ENCODE measurements at regions not wholly inside any gene's neighbourhood (a gene's known extent, or its start where the extent isn't known, plus 50 kb on each side); places are given as distances from the start of the nearest gene placed in this dataset.

DNA sequence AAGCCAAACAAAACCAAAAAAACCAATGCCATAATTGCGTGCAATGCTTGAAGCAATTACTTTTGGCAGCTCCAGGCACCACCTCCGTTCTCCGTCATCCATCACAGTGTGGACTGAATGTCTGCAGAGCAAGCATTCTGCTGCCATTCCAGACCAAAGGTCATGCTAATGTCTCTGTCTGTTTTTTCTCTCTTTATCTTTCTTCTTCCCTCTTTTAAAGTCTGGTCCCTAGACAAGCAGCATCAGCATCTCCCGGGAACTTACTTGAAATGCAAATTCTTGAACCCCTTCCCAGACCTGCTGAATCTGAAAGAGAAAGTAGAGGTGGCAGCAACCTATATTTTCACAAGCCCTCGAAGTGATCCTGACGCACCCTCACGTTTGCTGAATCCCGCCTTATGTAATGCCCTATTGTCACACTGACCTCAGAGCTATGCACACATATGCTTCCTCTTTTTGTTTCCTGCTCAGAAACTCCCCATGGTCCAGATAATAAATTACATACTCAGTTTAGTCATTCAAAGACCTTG lies 297.3 kb upstream of the PROK2 start:
- H3K4me3 ChIP-seq (ENCODE audit: low read depth, low read length) = no peak overlapping the region
- TF ChIP-seq, protein P1, sequence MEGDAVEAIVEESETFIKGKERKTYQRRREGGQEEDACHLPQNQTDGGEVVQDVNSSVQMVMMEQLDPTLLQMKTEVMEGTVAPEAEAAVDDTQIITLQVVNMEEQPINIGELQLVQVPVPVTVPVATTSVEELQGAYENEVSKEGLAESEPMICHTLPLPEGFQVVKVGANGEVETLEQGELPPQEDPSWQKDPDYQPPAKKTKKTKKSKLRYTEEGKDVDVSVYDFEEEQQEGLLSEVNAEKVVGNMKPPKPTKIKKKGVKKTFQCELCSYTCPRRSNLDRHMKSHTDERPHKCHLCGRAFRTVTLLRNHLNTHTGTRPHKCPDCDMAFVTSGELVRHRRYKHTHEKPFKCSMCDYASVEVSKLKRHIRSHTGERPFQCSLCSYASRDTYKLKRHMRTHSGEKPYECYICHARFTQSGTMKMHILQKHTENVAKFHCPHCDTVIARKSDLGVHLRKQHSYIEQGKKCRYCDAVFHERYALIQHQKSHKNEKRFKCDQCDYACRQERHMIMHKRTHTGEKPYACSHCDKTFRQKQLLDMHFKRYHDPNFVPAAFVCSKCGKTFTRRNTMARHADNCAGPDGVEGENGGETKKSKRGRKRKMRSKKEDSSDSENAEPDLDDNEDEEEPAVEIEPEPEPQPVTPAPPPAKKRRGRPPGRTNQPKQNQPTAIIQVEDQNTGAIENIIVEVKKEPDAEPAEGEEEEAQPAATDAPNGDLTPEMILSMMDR (IDR thresholded peaks at IDR 0.05; ENCODE audit: borderline replicate concordance, insufficient read depth, low read depth, low read length) = no peak

DNA sequence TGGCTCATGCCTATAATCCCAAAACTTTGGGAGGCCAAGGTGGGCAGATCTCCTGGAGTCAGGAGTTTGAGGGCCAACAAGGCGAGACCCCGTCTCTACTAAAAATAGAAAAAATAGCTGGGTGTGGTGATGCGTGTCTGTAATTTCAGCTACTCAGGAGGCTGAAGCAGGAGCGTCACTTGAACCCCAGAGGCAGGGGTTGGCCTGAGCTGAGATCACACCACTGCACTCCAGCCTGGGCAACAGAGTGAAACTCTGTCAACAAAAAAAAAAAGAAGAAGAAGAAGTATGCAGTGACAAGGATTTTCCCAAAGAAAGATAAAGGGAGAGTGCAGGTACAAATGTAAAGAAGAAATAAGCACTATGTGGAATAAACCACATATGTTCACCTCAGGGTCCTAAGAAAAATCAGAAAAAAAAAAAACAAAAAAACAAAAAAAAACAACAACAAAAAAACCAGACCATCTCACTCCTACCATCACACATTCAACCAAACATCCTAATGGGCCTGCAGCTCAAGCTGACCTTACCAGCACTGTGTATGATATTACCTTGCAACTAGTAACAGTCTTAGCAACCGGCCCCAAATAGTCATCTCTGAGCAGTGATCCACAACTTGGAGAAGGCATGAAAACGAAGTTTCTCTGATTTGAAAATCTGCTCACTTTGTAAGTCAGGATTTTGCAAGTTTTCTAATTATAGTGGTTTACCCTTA lies 296.7 kb upstream of the PROK2 start:
- no peak overlapping the region for H3K4me3 ChIP-seq (ENCODE audit: low read depth, low read length)
- TF ChIP-seq, protein P1 (IDR thresholded peaks at IDR 0.05; ENCODE audit: borderline replicate concordance, insufficient read depth, low read depth, low read length) = no peak

DNA sequence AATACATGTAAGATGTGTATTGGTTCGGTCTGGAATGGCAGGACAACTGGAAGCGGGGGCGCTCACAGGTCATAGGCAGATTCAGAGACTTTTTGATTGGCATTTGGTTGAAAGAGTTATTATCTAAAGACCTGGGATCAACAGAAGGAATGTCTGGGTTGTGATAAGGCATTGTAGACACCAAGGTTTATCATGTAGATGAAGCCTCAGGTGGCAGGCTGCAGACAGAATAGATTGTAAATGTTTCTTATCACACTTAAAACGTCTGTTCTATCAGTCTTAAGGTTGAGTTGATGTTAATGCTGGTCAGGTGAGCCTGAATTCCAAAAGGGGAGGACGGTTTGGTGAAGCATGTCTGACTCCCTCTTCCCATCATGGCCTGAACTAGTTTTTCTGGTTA lies 295.9 kb upstream of the PROK2 start:
- TF ChIP-seq, protein P1 (IDR thresholded peaks at IDR 0.05; ENCODE audit: borderline replicate concordance, insufficient read depth, low read depth, low read length) = no peak
- no peak overlapping the region for H3K4me3 ChIP-seq (ENCODE audit: low read depth, low read length)

DNA sequence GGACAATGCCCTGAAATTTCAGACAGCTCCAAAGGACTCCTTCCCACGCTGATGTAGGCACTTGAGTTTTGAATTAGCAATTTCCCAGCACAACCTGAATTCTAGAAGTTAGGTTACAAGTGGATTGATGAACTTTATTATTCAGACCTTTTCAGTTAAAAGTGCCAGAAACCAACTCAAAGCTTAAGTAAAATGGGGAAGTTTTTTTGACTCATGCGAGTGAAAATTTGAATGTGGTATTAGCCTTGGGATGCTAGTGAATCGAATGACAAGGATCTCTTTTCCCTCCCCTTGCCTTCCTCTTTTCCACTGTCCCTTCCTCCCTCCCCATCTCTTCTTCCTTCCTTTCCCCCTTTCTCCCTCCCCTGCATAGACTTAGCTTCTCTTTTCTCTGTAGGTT lies 295.1 kb upstream of the PROK2 start:
- no peak overlapping the region for H3K4me3 ChIP-seq (ENCODE audit: low read depth, low read length)
- TF ChIP-seq, protein P1 (IDR thresholded peaks at IDR 0.05; ENCODE audit: borderline replicate concordance, insufficient read depth, low read depth, low read length) = no peak

DNA sequence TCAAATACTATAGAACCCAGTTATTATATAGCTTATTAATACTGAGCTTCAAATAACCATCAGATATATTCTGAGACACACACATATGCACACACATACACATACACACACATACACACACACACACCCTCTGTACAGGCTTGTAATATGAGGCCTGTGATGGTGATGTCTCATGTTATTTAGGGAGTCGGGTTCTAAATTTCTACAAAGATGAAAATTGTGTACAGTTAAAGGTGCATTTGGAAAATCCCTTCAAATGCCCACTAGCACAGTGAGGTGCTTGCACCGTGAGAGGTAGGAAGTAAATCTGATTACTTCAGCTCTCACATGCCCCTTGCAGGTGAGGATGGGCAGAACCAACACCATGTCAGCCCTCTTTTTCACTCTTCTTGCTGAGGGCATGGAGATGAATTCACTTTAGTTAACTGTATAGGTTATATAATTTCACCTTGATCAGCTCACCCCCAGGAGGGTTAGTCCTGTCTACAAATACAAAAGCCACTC lies 294.5 kb upstream of the PROK2 start:
- TF ChIP-seq, protein P1 (IDR thresholded peaks at IDR 0.05; ENCODE audit: borderline replicate concordance, insufficient read depth, low read depth, low read length) = peak; percentile 6; the same call in 1 of the 2 replicates
- no peak overlapping the region for H3K4me3 ChIP-seq (ENCODE audit: low read depth, low read length)

DNA sequence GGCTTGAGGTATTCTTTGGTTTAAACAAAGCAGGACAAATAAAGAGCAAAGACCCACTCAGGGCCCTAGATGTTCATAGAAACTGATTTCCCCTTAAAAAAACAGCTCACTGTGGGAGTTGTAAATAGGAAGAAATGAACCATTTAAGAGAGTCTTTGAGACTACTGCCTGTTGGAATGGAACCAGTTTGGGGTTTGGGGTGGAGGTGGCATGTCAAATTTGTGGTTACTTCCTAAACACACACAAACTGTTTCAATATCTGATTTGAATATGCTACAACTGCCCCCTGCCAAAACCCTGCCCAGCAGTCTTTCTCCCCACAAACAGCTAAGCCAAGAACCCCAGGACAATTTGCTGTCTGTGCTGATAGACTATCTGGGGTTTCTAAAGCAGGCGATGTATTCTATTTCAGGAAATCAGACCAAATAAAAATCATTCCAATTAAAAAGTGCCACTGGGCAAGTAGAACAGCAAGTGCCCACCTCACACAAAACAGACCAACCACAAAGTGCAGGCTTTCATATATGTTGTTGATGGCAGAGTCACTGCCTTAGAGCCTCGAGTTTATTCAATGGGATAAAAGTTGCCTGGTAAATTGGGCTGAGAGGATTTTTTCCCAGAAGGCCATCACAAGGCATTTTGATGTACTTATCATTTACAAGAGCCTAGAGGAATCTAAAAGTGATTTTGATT lies 293.9 kb upstream of the PROK2 start:
- H3K4me3 ChIP-seq (ENCODE audit: low read depth, low read length) = no peak overlapping the region
- TF ChIP-seq, protein P1 (IDR thresholded peaks at IDR 0.05; ENCODE audit: borderline replicate concordance, insufficient read depth, low read depth, low read length) = no peak

Data from GM12875 (cell line).